ENCODE measurements at regions not wholly inside any gene's neighbourhood (a gene's known extent, or its start where the extent isn't known, plus 50 kb on each side); places are given as distances from the start of the nearest gene placed in this dataset.
"Not testable (repeated sequence)": the region's sequence is repeated elsewhere in the genome, so short reads cannot be mapped to it uniquely, and the experiment has no call there.

DNA sequence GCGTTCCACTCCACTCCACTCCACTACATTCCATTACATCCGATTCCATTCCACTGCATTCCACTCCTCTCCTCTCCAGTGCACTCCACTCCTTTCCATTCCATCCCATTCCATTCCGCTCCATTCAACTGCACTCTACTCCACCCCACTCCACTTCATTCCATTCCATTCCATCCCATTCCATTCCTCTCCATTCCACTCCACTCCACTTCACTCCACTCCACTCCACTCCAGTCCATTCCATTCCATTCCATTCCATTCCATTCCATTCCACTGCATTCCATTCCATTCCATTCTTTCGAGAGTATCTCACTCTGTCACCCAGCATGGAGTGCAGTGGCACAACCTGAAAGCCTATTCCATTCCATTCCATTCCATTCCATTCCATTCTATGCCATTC, 637.5 kb downstream of the TP53TG3F start:
- DNase-seq (ENCODE audit: low spot score); H3K4me3 ChIP-seq (ENCODE audit: severe bottlenecking); H3K27ac ChIP-seq (ENCODE audit: poor library complexity, severe bottlenecking); H3K4me1 ChIP-seq (ENCODE audit: insufficient read depth, poor library complexity, severe bottlenecking); H3K36me3 ChIP-seq (ENCODE audit: low read depth); ATAC-seq (ENCODE audit: low read depth); H3K27me3 ChIP-seq (ENCODE audit: insufficient read depth, poor library complexity, severe bottlenecking): not testable (repeated sequence)
- peaks cover 20% of the 10 kb centered on the region for H3K9me3 ChIP-seq (ENCODE audit: severe bottlenecking)

DNA sequence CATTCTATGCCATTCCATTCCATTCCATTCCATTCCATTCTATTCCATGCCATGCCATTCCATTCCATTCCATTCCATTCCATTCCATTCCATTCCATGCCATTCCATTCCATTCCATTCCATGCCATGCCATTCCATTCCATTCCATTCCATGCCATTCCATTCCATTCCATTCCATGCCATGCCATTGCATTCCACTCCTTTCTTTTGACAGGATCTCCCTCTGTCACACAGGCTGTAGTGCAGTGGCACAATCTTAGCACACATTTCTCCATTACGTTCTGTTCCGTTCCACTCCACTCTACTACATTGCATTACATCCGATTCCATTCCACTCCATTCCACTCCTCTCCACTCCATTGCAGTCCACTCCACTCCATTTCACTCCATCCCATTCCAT, 637.9 kb downstream of the TP53TG3F start:
- not testable (repeated sequence) for H3K27ac ChIP-seq (ENCODE audit: poor library complexity, severe bottlenecking); H3K4me1 ChIP-seq (ENCODE audit: insufficient read depth, poor library complexity, severe bottlenecking); DNase-seq (ENCODE audit: low spot score); H3K36me3 ChIP-seq (ENCODE audit: low read depth); ATAC-seq (ENCODE audit: low read depth); H3K4me3 ChIP-seq (ENCODE audit: severe bottlenecking); H3K27me3 ChIP-seq (ENCODE audit: insufficient read depth, poor library complexity, severe bottlenecking)
- peaks cover 19% of the 10 kb centered on the region for H3K9me3 ChIP-seq (ENCODE audit: severe bottlenecking)

DNA sequence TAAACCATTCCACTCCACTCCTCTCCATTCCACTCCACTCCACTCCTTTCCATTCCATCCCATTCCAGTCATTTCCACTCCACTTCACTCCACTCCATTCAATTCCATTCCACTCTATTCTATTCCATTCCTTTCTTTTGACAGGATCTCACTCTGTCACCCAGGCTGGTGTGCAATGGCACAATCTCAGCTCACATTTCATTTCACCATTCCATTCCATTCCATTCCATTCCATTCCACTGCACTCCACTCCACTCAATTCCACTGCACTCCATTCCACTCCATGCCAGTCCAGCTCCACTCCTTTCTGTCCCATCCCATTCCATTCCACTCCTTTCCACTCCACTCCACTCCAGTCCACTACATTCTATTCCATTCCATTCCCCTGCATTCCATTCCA, 638.6 kb downstream of the TP53TG3F start:
- not testable (repeated sequence) for DNase-seq (ENCODE audit: low spot score); H3K27ac ChIP-seq (ENCODE audit: poor library complexity, severe bottlenecking); H3K27me3 ChIP-seq (ENCODE audit: insufficient read depth, poor library complexity, severe bottlenecking); H3K36me3 ChIP-seq (ENCODE audit: low read depth); ATAC-seq (ENCODE audit: low read depth); H3K4me1 ChIP-seq (ENCODE audit: insufficient read depth, poor library complexity, severe bottlenecking); H3K4me3 ChIP-seq (ENCODE audit: severe bottlenecking)
- peaks cover 12% of the 10 kb centered on the region for H3K9me3 ChIP-seq (ENCODE audit: severe bottlenecking)

DNA sequence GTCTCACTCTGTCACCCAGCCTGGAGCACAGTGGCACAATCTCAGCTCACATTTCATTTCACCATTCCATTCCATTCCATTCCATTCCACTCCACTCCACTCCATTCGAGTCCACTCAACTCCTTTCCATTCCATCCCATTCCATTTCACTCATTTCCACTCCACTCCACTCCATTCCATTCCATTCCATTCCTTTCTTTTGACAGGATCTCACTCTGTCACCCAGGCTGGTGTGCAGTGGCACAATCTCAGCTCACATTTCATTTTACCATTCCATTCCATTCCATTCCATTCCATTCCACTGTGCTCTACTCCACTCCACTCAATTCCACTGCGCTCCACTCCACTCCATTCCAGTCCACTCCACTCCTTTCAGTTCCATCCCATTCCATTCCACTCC, 639.6 kb downstream of the TP53TG3F start:
- ATAC-seq (ENCODE audit: low read depth); DNase-seq (ENCODE audit: low spot score): not testable (repeated sequence)
- H3K9me3 ChIP-seq (ENCODE audit: severe bottlenecking) = peaks cover 11% of the 10 kb centered on the region

More for the DNA sequence above, 639.6 kb downstream of the TP53TG3F start:
- H3K4me3 ChIP-seq (ENCODE audit: severe bottlenecking); H3K4me1 ChIP-seq (ENCODE audit: insufficient read depth, poor library complexity, severe bottlenecking); H3K36me3 ChIP-seq (ENCODE audit: low read depth); H3K27ac ChIP-seq (ENCODE audit: poor library complexity, severe bottlenecking); H3K27me3 ChIP-seq (ENCODE audit: insufficient read depth, poor library complexity, severe bottlenecking): not testable (repeated sequence)
